HL-60 (cell line): ENCODE measurements at regions not wholly inside any gene's neighbourhood (a gene's known extent, or its start where the extent isn't known, plus 50 kb on each side); places are given as distances from the start of the nearest gene placed in this dataset.

Source experiments
- SPI1 ChIP-seq: IDR thresholded peaks from 2 replicates; pipeline ENCODE4 v1.6.1; 2012; ENCODE audit warnings: low read depth, mild to moderate bottlenecking, borderline replicate concordance
- TF ChIP-seq, protein P1 (sequence below): IDR thresholded peaks from one replicate; pipeline ENCODE4 v1.5.1; 2011; ENCODE audit warnings: low read length, control low read depth, inconsistent platforms; ENCODE audit not compliant: insufficient read depth

DNA sequence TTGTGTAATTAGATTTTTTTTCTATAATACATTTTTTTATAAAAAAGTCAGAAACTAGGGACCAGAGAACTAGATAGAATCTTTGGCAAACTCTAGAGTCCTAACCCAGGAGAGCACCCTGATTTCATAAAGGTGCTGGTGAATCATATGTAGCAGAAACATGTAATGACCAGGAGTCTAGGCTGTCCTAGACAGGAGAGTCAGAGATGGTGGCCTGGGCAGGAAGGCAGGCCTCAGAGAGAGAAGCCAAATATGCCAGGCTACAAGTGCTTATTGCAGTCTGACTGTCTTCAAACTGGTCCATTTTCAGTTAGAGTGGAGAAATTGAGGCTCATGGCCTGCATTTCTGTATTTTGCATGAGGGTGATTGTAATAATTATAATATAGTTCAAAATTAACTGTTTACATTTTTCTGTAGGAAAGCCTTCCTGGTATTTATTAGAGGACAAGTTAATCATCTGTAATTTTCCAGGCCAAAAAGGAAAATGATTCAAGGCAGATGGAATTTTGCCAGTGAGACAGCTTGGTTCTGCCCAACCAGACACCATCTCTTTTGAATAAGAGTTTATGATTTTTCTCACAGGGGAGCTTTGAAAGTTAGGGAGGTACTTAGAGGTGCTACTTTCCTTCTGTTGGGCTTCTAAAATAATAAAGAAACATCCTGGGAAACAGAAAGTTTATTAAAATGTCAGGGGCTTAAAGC lies 129.8 kb downstream of the S1PR1 start:
- TF ChIP-seq, protein P1, sequence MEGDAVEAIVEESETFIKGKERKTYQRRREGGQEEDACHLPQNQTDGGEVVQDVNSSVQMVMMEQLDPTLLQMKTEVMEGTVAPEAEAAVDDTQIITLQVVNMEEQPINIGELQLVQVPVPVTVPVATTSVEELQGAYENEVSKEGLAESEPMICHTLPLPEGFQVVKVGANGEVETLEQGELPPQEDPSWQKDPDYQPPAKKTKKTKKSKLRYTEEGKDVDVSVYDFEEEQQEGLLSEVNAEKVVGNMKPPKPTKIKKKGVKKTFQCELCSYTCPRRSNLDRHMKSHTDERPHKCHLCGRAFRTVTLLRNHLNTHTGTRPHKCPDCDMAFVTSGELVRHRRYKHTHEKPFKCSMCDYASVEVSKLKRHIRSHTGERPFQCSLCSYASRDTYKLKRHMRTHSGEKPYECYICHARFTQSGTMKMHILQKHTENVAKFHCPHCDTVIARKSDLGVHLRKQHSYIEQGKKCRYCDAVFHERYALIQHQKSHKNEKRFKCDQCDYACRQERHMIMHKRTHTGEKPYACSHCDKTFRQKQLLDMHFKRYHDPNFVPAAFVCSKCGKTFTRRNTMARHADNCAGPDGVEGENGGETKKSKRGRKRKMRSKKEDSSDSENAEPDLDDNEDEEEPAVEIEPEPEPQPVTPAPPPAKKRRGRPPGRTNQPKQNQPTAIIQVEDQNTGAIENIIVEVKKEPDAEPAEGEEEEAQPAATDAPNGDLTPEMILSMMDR = no peak
- TF ChIP-seq SPI1 = no peak
